Fibroblast of villous mesenchyme (primary cell): ENCODE measurements at regions not wholly inside any gene's neighbourhood (a gene's known extent, or its start where the extent isn't known, plus 50 kb on each side); places are given as distances from the start of the nearest gene placed in this dataset.
"Not testable (repeated sequence)": the region's sequence is repeated elsewhere in the genome, so short reads cannot be mapped to it uniquely, and the experiment has no call there.

ENCODE experiments used
- DNase-seq: peaks from one replicate; pipeline ENCODE4 v3.0.0-alpha.2; 2010; ENCODE audit warnings: low read depth
- H3K4me3 ChIP-seq: 2 replicates; pipeline ENCODE4 v1.5.1; 2011; ENCODE audit warnings: low read depth, mild to moderate bottlenecking, low read length
- TF ChIP-seq, protein P1 (sequence below): IDR thresholded peaks from 2 replicates; pipeline ENCODE4 v1.5.1; 2012; ENCODE audit warnings: low read depth, mild to moderate bottlenecking, low read length; ENCODE audit not compliant: insufficient read depth

DNA sequence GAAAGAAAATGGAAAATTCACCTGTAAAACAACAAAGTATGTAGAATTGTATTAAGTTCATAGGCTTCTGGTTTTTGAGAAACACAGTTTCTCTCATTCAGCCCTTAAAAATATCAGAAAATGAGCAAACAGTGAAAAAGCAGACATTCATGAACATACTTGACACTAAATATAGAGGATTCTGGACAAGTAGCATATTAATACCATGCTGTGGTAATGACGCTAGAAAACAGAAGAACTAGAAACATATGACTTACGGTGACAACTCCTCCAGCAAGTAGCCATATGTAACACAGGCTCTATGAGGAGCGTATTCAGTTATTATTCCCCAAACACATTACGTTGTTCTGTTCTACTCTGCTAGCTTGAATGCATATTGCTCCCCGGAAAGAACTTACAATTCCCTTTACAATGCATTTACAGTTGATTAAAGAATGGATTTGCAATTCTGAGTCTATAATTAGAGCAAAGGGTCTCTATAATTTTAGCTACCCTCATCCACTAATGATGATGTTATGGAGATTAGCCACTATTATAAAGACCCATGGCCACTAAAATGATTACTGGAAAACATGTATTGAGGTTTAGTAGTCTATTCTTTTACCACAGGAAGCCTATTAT, 672.1 kb downstream of the EFNB2 start:
- no peak overlapping the region for H3K4me3 ChIP-seq
- TF ChIP-seq, protein P1, sequence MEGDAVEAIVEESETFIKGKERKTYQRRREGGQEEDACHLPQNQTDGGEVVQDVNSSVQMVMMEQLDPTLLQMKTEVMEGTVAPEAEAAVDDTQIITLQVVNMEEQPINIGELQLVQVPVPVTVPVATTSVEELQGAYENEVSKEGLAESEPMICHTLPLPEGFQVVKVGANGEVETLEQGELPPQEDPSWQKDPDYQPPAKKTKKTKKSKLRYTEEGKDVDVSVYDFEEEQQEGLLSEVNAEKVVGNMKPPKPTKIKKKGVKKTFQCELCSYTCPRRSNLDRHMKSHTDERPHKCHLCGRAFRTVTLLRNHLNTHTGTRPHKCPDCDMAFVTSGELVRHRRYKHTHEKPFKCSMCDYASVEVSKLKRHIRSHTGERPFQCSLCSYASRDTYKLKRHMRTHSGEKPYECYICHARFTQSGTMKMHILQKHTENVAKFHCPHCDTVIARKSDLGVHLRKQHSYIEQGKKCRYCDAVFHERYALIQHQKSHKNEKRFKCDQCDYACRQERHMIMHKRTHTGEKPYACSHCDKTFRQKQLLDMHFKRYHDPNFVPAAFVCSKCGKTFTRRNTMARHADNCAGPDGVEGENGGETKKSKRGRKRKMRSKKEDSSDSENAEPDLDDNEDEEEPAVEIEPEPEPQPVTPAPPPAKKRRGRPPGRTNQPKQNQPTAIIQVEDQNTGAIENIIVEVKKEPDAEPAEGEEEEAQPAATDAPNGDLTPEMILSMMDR, result no peak
- no peak for DNase-seq

DNA sequence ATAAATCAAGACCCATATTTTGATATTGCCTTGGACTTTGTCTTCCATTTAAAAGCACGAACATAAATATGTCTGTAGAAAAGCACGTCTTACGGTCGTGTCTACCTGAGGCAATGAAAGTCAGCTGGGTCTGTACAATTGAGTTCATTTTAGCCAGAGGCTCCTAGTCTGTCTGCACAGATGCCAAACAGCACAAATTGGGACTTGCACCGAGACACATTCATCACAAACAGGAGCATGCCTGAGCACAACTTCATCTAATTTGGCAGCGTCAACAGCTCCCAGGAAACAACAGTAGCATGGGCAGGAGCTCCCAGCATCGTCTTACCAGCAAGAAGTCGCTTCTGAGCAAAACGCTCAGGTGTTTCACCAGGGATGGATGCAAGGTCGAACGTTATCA, 687.0 kb downstream of the EFNB2 start:
- no peak for DNase-seq
- H3K4me3 ChIP-seq, result no peak overlapping the region
- TF ChIP-seq, protein P1, result no peak

DNA sequence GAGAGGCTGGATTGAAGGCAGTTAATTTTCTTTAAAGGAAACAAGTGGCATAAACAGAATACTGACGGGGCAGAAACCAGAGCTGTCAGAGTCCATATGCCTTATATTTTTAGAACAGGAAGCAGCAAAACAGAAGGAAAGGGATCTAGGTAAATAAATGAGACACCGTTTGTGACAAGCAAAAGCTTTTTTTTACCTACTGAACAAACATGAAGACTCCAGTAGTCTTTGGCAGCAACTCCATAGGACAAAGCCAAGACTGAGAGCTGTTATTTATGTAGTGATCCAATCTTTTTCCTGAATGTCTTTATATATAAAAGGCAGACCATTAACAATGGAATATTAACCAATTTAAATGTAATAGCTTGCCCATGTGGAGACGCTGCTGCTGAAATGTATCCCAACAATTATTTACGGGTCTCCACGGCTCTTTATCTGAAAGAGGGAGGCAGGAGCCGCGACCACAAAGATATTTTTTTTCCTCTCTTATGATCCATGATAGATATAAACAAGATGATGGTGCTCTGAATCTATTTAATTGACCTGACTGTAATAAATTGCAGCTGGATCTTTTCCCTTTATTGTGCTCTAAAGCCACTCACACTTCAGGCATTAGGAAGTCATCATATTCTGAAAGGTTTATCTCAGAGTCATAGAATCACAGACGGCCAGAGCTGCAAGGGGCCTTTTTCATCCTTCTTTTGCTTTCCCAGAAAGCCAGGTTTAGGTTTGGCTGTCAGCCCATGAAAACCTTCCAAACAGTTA, 687.8 kb downstream of the EFNB2 start:
- TF ChIP-seq, protein P1, result no peak
- H3K4me3 ChIP-seq, result no peak overlapping the region
- no peak for DNase-seq

DNA sequence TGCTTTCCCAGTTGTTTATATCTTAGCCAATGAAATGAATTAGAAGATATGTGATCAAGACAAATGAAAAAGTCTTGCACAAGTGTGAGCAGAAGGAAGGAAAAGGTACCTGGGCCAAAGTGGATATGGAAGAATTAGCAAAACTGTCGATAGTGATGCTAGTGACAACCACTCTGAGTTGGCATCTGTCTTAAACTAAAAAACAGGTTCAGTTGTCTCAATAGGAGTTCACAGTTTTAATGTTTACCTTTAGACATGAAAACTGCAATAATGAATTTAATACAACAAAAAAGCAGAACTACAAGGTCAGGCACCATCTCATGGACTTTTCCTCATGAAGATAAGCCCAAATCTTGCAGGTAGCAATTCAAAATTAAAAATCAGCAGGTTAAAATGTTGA, 688.5 kb downstream of the EFNB2 start:
- DNase-seq, result no peak
- TF ChIP-seq, protein P1, result no peak
- no peak overlapping the region for H3K4me3 ChIP-seq

- no peak overlapping the region for H3K4me3 ChIP-seq
- no peak for DNase-seq
- TF ChIP-seq, protein P1, result no peak
Measured at GRCh38 chr13:105841286-105841685, 694.2 kb downstream of the EFNB2 start.

DNA sequence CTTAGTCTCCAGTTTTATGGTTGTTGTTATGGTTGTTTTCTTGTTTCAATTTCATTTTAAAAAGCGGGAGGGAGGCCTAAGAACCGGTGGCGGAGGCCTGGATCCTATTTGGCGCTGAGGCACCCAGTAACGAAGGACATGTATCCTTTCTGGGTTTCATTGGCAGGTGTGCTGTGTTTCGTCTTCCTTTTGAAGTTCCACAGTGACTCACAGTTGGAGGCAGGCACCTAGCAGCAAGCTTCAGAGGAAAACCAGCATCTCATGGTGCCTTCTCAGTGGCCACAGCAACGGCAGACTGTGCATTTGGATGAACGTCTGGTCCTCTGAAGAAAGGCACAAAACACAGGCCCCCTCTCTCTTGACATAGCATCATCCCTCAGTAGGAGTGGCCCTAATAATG, 697.2 kb downstream of the EFNB2 start:
- DNase-seq, result no peak
- TF ChIP-seq, protein P1, result no peak
- H3K4me3 ChIP-seq, result no peak overlapping the region

DNA sequence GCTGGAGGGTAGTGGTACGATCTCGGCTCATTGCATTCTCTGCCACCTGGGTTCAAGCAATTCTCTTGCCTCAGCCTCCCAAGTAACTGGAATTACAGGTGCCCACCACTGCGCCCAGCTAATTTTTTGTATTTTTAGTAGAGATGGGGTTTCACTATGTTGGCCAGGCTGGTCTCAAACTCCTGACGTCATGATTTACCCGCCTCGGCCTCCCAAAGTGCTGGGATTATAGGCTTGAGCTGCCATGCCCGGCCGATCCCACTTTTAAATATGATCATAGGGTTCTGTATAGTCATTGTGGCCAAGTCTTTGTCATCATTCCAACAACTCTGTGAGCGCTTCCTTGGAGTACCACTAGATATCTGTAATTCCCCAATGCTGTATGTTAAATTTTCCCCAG, 698.2 kb downstream of the EFNB2 start:
- not testable (repeated sequence) for DNase-seq, H3K4me3 ChIP-seq
